ENCODE measurements at regions not wholly inside any gene's neighbourhood (a gene's known extent, or its start where the extent isn't known, plus 50 kb on each side); places are given as distances from the start of the nearest gene placed in this dataset.

DNA sequence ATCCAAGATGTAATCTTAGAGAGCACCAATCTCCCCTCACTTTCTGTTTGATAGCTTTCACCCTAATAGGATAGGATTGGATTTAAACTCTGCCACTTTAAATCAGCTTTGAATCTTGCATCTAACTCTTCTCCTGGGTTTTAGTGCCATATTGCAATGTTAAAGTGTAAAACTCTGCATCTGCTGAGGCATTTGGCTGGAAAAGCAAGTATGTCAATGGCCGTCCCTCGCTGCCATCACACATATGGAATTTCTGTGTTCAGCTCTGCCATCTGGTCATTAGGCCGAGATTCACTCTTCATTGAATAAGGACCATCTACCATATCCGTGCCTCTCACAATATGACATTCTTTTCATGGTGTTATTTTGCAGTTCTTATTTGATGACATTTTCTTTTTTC lies 728.1 kb upstream of the PIK3C3 start:
- H3K27me3 ChIP-seq (ENCODE audit: control insufficient read depth, low read length): no peaks in the 10 kb centered on the region
- H3K36me3 ChIP-seq (ENCODE audit: control insufficient read depth, low read length): no peaks in the 10 kb centered on the region
- H3K4me3 ChIP-seq (ENCODE audit: low read length): no peak overlapping the region
- no peaks in the 10 kb centered on the region for H3K9me2 ChIP-seq (replicated peaks; ENCODE audit: control insufficient read depth, low read length)
- no peaks in the 10 kb centered on the region for H4K20me1 ChIP-seq (ENCODE audit: control insufficient read depth, insufficient read depth, low read depth, low read length)
- no peaks in the 10 kb centered on the region for H3F3A ChIP-seq (ENCODE audit: control insufficient read depth, insufficient read depth)
- no peaks in the 10 kb centered on the region for H3K9me3 ChIP-seq (ENCODE audit: control insufficient read depth, insufficient read depth, low read length)
- no peaks in the 10 kb centered on the region for H3K4me1 ChIP-seq (ENCODE audit: control insufficient read depth, low read length)
- TF ChIP-seq, protein P1, sequence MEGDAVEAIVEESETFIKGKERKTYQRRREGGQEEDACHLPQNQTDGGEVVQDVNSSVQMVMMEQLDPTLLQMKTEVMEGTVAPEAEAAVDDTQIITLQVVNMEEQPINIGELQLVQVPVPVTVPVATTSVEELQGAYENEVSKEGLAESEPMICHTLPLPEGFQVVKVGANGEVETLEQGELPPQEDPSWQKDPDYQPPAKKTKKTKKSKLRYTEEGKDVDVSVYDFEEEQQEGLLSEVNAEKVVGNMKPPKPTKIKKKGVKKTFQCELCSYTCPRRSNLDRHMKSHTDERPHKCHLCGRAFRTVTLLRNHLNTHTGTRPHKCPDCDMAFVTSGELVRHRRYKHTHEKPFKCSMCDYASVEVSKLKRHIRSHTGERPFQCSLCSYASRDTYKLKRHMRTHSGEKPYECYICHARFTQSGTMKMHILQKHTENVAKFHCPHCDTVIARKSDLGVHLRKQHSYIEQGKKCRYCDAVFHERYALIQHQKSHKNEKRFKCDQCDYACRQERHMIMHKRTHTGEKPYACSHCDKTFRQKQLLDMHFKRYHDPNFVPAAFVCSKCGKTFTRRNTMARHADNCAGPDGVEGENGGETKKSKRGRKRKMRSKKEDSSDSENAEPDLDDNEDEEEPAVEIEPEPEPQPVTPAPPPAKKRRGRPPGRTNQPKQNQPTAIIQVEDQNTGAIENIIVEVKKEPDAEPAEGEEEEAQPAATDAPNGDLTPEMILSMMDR (IDR thresholded peaks at IDR 0.05; ENCODE audit: low read depth, low read length, poor library complexity, severe bottlenecking): no peak
- TF ChIP-seq EZH2phosphoT487 (IDR thresholded peaks at IDR 0.05; ENCODE audit: borderline replicate concordance, low read length): no peak
- no peak overlapping the region for H3K4me2 ChIP-seq (ENCODE audit: low read length)
- H3K79me2 ChIP-seq (ENCODE audit: control insufficient read depth, low read length): no peaks in the 10 kb centered on the region
- no peak overlapping the region for H3K27ac ChIP-seq (ENCODE audit: low read depth, low read length)

DNA sequence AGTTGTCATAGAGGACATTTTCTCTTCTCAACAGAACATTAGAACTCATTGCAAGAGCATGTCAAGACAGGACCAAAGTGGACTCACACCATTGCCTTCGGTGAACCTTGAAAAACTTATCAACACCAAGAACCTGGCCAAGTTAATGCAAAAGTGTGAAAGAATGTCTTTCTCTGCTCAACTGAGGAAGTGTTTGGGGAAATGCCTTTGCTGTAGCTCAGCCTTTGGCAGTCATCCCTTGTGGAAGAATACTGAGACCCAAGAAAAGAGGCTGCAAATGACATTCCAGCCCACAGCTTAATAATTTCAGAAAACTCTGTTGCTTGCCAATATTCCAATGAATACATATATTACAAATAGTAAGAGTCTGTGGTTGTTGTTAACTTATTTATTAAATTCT lies 728.8 kb upstream of the PIK3C3 start:
- H3K4me2 ChIP-seq (ENCODE audit: low read length): no peak overlapping the region
- no peaks in the 10 kb centered on the region for H3K9me3 ChIP-seq (ENCODE audit: control insufficient read depth, insufficient read depth, low read length)
- H3K79me2 ChIP-seq (ENCODE audit: control insufficient read depth, low read length): no peaks in the 10 kb centered on the region
- no peak overlapping the region for H3K27ac ChIP-seq (ENCODE audit: low read depth, low read length)
- H3K36me3 ChIP-seq (ENCODE audit: control insufficient read depth, low read length): no peaks in the 10 kb centered on the region
- H3K4me1 ChIP-seq (ENCODE audit: control insufficient read depth, low read length): no peaks in the 10 kb centered on the region
- no peaks in the 10 kb centered on the region for H4K20me1 ChIP-seq (ENCODE audit: control insufficient read depth, insufficient read depth, low read depth, low read length)
- H3K27me3 ChIP-seq (ENCODE audit: control insufficient read depth, low read length): no peaks in the 10 kb centered on the region
- H3K4me3 ChIP-seq (ENCODE audit: low read length): no peak overlapping the region
- no peaks in the 10 kb centered on the region for H3F3A ChIP-seq (ENCODE audit: control insufficient read depth, insufficient read depth)
- TF ChIP-seq, protein P1 (IDR thresholded peaks at IDR 0.05; ENCODE audit: low read depth, low read length, poor library complexity, severe bottlenecking): no peak
- TF ChIP-seq EZH2phosphoT487 (IDR thresholded peaks at IDR 0.05; ENCODE audit: borderline replicate concordance, low read length): no peak
- no peaks in the 10 kb centered on the region for H3K9me2 ChIP-seq (replicated peaks; ENCODE audit: control insufficient read depth, low read length)

DNA sequence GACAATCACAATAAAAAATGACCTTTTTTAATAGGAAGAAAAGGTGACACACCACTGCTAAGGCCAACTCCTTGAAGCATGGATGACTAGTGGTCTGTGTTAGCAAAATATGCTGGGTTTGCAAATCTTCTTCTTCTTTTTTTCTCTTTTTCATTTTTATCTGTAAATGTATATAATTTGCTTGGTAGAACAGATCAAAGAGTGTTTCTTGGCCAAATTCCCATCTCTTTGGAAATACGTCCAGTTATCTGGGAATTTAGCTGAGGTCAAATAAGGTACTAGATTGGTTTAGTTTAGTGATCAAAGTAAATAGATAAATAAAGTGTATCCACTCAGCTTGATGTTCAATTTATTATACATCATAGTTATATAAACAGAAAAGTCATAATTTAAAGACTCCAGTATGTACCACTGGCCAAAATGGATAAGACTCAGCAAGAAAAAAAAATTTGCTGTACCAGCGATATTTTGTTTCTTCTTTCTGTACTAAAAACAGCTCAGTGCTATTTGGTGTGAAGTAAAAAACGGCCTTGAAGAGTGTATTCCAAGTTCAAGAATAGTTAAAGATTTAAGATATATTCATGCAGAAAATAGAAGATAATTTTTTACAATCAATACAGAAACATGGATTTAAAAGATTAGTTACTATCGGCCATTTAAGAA lies 738.6 kb upstream of the PIK3C3 start:
- no peaks in the 10 kb centered on the region for H3K9me2 ChIP-seq (replicated peaks; ENCODE audit: control insufficient read depth, low read length)
- H3K4me3 ChIP-seq (ENCODE audit: low read length): no peak overlapping the region
- H3K4me2 ChIP-seq (ENCODE audit: low read length): no peak overlapping the region
- no peaks in the 10 kb centered on the region for H3K36me3 ChIP-seq (ENCODE audit: control insufficient read depth, low read length)
- no peaks in the 10 kb centered on the region for H3F3A ChIP-seq (ENCODE audit: control insufficient read depth, insufficient read depth)
- no peak overlapping the region for H3K27ac ChIP-seq (ENCODE audit: low read depth, low read length)
- no peaks in the 10 kb centered on the region for H3K9me3 ChIP-seq (ENCODE audit: control insufficient read depth, insufficient read depth, low read length)
- no peaks in the 10 kb centered on the region for H4K20me1 ChIP-seq (ENCODE audit: control insufficient read depth, insufficient read depth, low read depth, low read length)
- H3K4me1 ChIP-seq (ENCODE audit: control insufficient read depth, low read length): no peaks in the 10 kb centered on the region
- H3K79me2 ChIP-seq (ENCODE audit: control insufficient read depth, low read length): no peaks in the 10 kb centered on the region
- TF ChIP-seq, protein P1 (IDR thresholded peaks at IDR 0.05; ENCODE audit: low read depth, low read length, poor library complexity, severe bottlenecking): no peak
- no peak for TF ChIP-seq EZH2phosphoT487 (IDR thresholded peaks at IDR 0.05; ENCODE audit: borderline replicate concordance, low read length)
- H3K27me3 ChIP-seq (ENCODE audit: control insufficient read depth, low read length): no peaks in the 10 kb centered on the region

Data from DOHH2 (cell line).